Natural killer cell treated with Interleukin-12 subunit alpha and Interleukin-12 subunit beta and Interleukin-15 and Interleukin-18, amount 100 ng/mL, for 72 hours (primary cell): ENCODE measurements at regions not wholly inside any gene's neighbourhood (a gene's known extent, or its start where the extent isn't known, plus 50 kb on each side); places are given as distances from the start of the nearest gene placed in this dataset.
"Not testable (repeated sequence)": the region's sequence is repeated elsewhere in the genome, so short reads cannot be mapped to it uniquely, and the experiment has no call there.

Source experiments
- ATAC-seq, 2 donors: fragments of 150-1000 bp; cut with Tn5 transposase in 1 of 2; sonication (Bioruptor Pico), chemical (Tn5 transposase) in 1 of 2; 2 replicates each; pipeline ENCODE4 v1.10.0; 2021
- DNase-seq: peaks from one replicate; pipeline ENCODE4 v3.0.0; 2022; ENCODE audit warnings: low spot score
- H3K27ac Mint-ChIP-seq, 2 donors: 1 replicate in 1 of 2; 2 replicates in 1 of 2; pipeline ENCODE4 v1.8.0; 2022; ENCODE audit warnings: mixed read lengths in 2 of 2, mild to moderate bottlenecking in 1 of 2, moderate library complexity in 1 of 2
- H3K27me3 Mint-ChIP-seq, 2 donors: 1 replicate in 1 of 2; 2 replicates in 1 of 2; pipeline ENCODE4 v1.8.0; 2022; ENCODE audit warnings: mixed read lengths in 2 of 2
- H3K36me3 Mint-ChIP-seq: one replicate; pipeline ENCODE4 v1.8.0; 2022; ENCODE audit warnings: mixed read lengths
- H3K4me1 Mint-ChIP-seq, 2 donors: 1 replicate in 1 of 2; 2 replicates in 1 of 2; pipeline ENCODE4 v1.8.0; 2022; ENCODE audit warnings: low read depth in 2 of 2, mixed read lengths in 2 of 2, mild to moderate bottlenecking in 1 of 2
- H3K4me3 Mint-ChIP-seq: one replicate; pipeline ENCODE4 v1.8.0; 2022; ENCODE audit warnings: mixed read lengths
- H3K9me3 Mint-ChIP-seq: 2 replicates; pipeline ENCODE4 v1.8.0; 2022; ENCODE audit warnings: mixed read lengths

DNA sequence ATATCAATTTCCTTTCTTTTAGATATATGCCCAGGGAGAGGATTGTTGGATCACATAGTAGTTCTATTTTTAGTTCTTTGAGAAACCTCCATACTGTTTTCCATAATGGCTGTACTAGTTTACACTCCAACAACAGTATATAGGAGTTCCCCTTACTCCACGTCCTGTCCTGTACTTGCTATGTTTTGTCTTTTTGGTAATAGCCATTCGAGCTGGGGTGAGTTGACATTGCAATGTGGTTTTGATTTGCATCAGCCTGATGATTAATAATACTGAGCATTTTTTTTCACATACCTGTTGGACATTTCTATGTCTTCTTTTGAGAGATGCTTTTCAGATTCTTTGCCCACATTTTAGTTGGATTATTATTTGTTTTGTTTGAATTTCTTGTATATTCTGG lies 445.9 kb downstream of the NTRK2 start:
- no peaks in the 10 kb centered on the region for H3K4me1 Mint-ChIP-seq
- H3K27ac Mint-ChIP-seq, result no peak overlapping the region
- H3K9me3 Mint-ChIP-seq, result no peaks in the 10 kb centered on the region
- no peak overlapping the region for H3K4me3 Mint-ChIP-seq
- H3K27me3 Mint-ChIP-seq, result peaks cover 20 to 50% of the 10 kb centered on the region in 2 donors
- ATAC-seq, result no peak
- no peaks in the 10 kb centered on the region for H3K36me3 Mint-ChIP-seq
- DNase-seq, result no peak

DNA sequence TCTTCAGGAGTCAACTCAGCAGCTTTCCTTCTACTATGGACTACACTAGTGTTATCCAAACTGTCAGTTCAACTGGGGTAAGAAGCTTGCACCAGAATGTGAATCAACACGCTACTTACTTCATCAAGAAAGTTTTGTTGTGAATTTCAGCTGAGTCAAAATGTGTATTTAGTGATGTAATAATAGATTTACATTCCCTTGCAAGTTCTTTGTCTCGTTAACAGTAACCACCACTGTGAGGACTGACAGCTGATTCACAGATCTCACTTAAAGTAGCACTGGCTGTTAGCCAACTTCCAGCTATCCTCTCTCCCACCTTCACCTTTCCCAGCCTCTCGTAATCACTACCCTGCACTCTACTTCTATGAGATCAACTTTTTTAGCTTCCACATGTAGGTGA lies 445.3 kb downstream of the NTRK2 start:
- Mint-ChIP-seq H3K9me3 (no peaks in the 10 kb centered on the region), H3K27ac (no peak overlapping the region), H3K4me3 (no peak overlapping the region), H3K4me1 (no peaks in the 10 kb centered on the region), H3K36me3 (no peaks in the 10 kb centered on the region), H3K27me3 (peaks cover 19 to 51% of the 10 kb centered on the region in 2 donors)
- ATAC-seq (peak in 1 of 2 donors; percentile 24), DNase-seq (no peak)

DNA sequence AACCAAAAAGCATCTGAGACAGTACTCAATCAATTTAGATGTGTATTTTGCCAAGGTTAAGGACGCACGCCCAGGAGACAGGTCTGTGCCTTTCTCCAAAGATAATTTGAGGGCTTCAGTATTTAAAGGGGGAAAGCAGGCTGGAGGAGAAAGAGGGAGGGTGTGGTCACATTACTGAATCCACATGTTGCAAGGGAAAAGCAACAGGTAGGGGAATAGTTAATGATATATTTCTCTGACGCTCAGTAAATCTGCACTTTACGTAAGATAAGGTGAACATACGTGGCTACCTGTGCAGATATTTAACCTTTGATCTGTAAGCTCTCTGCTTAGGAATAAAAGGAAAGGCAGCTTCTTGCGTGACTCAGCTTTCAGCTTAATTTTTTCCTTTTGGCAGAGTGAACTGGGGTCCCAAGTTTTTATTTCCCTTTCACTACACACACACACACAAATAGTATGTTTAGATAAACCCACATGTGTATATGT lies 443.4 kb downstream of the NTRK2 start:
- H3K4me3 Mint-ChIP-seq, result no peak overlapping the region
- no peak overlapping the region for H3K27ac Mint-ChIP-seq
- H3K4me1 Mint-ChIP-seq, result no peaks in the 10 kb centered on the region
- ATAC-seq (no peak), DNase-seq (no peak)
- peaks cover 19 to 45% of the 10 kb centered on the region in 2 donors for H3K27me3 Mint-ChIP-seq
- H3K36me3 Mint-ChIP-seq, result no peaks in the 10 kb centered on the region
- H3K9me3 Mint-ChIP-seq, result no peaks in the 10 kb centered on the region

DNA sequence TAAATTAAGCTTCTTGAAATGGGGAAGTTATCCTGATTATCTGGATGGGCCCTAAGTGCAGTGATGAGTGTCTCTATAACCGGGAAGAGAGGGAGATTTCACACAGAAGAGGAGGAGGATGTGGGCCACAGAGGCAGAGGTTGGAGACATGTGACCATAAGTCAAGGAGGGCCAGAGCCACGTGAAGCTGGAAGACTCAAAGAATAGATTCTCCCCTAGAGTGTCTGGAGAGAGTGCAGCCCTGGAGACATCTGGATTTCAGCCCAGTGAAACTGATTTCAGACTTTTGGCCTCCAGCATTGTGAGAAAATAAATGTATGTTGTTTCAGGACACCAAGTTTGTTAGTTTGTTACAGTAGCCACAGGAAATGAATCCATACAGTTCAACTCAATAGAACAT lies 442.9 kb downstream of the NTRK2 start:
- Mint-ChIP-seq H3K4me3 (no peak overlapping the region), H3K36me3 (no peaks in the 10 kb centered on the region), H3K9me3 (no peaks in the 10 kb centered on the region), H3K4me1 (no peaks in the 10 kb centered on the region), H3K27ac (no peak overlapping the region), H3K27me3 (peaks cover 19 to 45% of the 10 kb centered on the region in 2 donors)
- DNase-seq (no peak), ATAC-seq (no peak)

DNA sequence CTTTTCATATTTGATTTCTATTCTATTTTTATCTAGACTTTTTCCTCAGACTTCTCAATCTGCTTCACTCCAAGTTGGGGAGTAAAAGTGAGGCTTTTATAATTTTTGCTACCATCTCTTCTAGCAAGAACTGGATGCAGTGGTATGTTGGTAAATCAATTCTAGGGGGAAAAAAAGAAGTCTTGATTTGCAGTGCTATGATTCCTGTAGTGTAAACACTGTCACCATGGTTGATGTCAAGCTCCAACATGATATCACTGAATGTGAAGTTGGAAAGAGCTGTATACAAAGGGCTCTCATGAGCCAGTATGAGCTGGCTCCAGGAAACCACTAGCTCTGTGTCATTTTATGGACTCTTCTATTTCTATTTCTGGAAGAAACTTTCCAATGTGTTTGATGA lies 439.2 kb downstream of the NTRK2 start:
- no peaks in the 10 kb centered on the region for H3K36me3 Mint-ChIP-seq
- H3K27ac Mint-ChIP-seq, result no peak overlapping the region
- no peaks in the 10 kb centered on the region for H3K4me1 Mint-ChIP-seq
- no peaks in the 10 kb centered on the region for H3K9me3 Mint-ChIP-seq
- H3K4me3 Mint-ChIP-seq, result no peak overlapping the region
- peaks cover 21 to 45% of the 10 kb centered on the region in 2 donors for H3K27me3 Mint-ChIP-seq
- ATAC-seq (no peak), DNase-seq (no peak)

DNA sequence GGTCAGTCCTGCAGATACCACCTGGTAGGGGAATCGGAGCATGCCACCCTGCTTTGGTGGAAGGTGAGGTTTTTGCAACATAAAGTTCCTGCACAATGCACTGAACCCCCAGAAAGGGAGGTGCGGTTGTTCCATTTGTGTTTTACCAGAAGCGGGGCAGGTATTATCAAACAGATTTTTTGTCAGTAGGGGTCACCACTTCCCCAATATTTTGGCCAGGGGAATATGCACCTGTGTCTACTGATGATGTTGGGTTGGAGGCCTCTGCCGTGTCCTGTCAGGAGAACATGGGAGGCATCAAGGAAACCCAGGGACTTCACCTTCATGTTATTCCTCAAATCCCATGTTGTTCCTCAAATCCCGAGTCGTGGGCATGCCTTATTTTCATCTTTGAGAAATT lies 438.7 kb downstream of the NTRK2 start:
- Mint-ChIP-seq H3K27ac (no peak overlapping the region), H3K36me3 (no peaks in the 10 kb centered on the region), H3K4me3 (no peak overlapping the region), H3K27me3 (peaks cover 25 to 50% of the 10 kb centered on the region in 2 donors), H3K9me3 (no peaks in the 10 kb centered on the region), H3K4me1 (no peaks in the 10 kb centered on the region)
- DNase-seq (no peak), ATAC-seq (no peak)

DNA sequence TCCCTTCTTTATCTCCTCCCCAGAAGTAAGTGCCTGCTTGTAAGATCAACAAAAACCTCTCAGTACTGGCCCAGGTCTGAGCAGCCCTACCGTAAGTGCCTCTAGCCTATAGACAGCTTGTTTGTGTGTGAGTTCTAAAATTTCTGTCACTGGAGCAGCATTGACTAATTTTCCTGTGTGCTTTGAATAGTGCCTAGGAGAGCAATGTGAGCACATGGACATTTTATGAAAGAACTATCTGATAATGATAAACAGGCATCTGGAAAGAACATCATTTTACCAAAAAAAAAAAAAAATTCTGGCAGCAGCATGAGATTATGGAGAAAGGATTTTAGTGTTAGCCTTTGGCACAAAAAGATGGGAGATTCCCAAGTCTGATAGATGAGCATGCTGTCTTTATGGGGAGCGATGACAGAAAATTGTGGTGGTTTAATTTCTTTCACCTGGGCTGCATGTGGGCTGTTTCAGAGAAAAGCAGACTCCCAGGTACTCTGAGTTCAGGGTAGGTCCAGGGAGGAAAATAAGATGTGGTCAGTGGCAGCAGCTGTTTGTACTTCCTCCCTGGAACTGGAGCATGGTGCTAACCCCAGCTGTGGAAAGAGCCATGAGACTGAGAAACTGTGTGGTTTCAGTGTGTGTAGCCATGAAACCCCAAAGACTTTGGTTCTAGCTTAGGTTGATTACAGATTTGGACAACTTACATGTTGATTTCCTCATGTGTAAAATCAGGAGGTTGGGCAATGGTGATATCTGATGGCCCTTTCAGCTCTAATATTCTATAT lies 419.9 kb downstream of the NTRK2 start:
- Mint-ChIP-seq H3K27ac (no peak overlapping the region), H3K4me1 (peaks cover 4% of the 10 kb centered on the region in 2 donors), H3K4me3 (no peak overlapping the region), H3K9me3 (no peaks in the 10 kb centered on the region), H3K27me3 (peaks cover 11 to 20% of the 10 kb centered on the region in 2 donors), H3K36me3 (no peaks in the 10 kb centered on the region)
- ATAC-seq, result no peak
- DNase-seq, result no peak

DNA sequence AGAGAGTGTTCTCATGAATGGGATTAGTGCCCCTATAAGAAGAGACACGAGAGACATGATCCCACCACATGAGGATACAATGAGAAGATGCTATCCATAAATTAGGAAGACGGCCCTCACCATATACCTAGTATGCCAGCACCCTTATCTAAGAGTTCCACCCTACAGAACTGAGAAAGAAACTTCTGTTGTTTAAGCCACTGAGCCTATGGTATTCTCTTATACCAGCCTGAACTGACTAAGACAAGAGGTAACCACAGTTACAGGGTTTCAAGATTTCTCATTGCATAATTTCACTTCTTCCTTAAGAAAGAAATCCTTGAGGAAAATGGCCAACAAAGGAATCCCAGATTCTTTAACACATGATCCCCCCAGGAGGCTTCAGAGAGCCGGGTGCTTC lies 412.4 kb downstream of the NTRK2 start:
- Mint-ChIP-seq H3K27ac (no peak overlapping the region), H3K27me3 (peaks cover 14 to 17% of the 10 kb centered on the region in 2 donors), H3K4me3 (no peak overlapping the region), H3K36me3 (no peaks in the 10 kb centered on the region), H3K9me3 (no peaks in the 10 kb centered on the region), H3K4me1 (no peaks in the 10 kb centered on the region)
- DNase-seq (no peak), ATAC-seq (no peak)

DNA sequence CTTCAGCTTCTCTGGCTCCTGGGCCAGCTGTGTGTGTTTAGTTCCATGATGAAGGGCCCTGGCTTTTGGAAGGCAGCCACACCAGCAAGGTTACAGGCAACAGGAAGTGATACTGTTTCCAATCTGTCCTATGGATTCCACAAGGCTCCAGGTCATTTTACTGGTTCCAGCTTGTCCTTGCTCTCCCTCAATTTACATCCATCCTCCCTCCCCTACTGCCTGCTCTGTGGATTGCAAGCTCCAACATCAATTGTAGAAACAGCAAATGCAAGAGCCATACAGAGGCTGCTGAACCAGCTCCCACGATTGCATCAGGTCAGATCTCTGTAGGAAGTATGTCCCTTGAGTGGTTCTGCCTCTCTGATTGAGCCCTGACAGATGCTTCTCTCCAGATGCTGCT lies 409.8 kb downstream of the NTRK2 start:
- peaks cover 10 to 25% of the 10 kb centered on the region in 2 donors for H3K27me3 Mint-ChIP-seq
- no peak overlapping the region for H3K4me3 Mint-ChIP-seq
- H3K36me3 Mint-ChIP-seq, result no peaks in the 10 kb centered on the region
- H3K4me1 Mint-ChIP-seq, result no peaks in the 10 kb centered on the region
- H3K27ac Mint-ChIP-seq, result no peak overlapping the region
- DNase-seq, result no peak
- ATAC-seq, result peak in 1 of 2 donors; percentile 24
- peaks cover 4% of the 10 kb centered on the region for H3K9me3 Mint-ChIP-seq

DNA sequence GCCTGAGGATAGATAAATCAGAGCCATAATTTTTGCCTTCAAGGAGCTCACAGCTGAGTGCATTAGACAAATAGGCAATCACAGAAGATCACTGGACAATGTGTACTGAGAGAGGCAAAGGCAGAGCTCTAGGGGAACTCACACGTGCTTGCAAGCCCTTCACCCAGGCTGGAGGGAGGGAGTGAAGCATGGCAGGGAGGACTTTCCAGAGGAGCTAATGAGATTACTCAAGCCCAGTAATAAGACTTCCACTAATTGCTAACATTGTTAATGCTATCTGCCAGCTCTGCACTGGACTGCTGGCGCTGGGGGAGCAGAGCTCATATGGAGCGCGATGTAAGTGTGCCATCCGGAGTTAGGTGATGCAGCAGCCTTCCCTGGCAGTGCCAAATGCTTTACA lies 408.4 kb downstream of the NTRK2 start:
- Mint-ChIP-seq H3K27me3 (peaks cover 10 to 18% of the 10 kb centered on the region in 2 donors), H3K36me3 (no peaks in the 10 kb centered on the region), H3K27ac (no peak overlapping the region), H3K4me1 (no peaks in the 10 kb centered on the region), H3K9me3 (peaks cover 4% of the 10 kb centered on the region), H3K4me3 (no peak overlapping the region)
- no peak for ATAC-seq
- no peak for DNase-seq

DNA sequence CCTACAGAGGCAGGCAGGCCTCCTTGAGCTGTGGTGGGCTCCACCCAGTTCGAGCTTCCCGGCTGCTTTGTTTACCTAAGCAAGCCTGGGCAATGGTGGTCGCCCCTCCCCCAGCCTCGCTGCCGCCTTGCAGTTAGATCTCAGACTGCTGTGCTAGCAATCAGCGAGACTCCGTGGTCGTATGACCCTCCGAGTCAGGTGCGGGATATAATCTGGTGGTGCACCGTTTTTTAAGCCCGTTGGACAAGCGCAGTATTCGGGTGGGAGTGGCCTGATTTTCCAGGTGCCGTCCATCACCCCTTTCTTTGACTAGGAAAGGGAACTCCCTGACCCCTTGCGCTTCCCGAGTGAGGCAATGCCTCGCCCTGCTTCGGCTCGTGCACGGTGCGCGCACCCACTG lies 407.6 kb downstream of the NTRK2 start:
- H3K27me3 Mint-ChIP-seq, result peaks cover 7 to 18% of the 10 kb centered on the region in 2 donors
- not testable (repeated sequence) for ATAC-seq, H3K27ac Mint-ChIP-seq, H3K4me1 Mint-ChIP-seq, DNase-seq, H3K9me3 Mint-ChIP-seq, H3K4me3 Mint-ChIP-seq, H3K36me3 Mint-ChIP-seq
